GDM1 (cell line): ENCODE measurements at regions not wholly inside any gene's neighbourhood (a gene's known extent, or its start where the extent isn't known, plus 50 kb on each side); places are given as distances from the start of the nearest gene placed in this dataset.

ENCODE experiments used
- DNase-seq: peaks from one replicate; lab custom pipeline; 2025; lab: John Stamatoyannopoulos, UW

DNA sequence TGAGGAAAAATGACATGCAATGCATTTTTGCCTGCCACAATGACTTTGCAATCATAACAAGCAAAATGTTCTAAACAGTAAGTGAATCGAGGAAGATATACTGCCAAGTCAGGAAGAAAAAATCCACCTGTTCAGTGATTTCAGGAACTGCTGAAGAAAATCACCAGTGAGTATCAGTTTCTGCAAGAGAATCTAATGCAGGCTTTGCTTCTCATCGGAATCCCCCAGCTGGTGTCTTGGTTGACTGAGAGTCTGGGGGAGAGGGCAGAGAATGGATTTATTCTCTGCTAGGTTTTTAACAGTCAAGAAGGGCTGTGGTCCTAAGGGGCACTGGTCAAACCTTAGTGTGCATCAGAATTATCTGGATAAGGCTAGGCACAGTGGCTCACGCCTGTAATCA, 363.4 kb downstream of the CDH26 start:
- DNase-seq = no peak

DNA sequence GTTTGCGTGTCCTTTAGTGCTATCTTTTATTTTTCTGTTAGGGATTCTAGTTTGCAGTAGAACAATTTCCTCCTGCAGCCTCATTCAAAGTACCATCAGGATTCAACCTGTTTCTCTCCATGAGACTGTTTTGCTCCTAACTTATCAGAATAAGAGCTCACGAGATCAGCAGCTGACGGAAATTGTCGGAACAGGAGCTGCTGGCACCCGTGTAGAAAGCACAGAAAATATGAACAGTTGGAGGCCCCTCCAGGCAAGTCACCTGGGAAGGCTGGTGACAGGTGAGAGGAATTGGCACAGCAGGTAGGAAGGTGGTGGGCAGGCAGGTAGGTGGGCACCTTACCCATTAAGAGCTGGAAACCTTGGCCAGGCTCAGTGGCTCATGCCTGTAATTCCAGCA, 368.6 kb downstream of the CDH26 start:
- no peak for DNase-seq

DNA sequence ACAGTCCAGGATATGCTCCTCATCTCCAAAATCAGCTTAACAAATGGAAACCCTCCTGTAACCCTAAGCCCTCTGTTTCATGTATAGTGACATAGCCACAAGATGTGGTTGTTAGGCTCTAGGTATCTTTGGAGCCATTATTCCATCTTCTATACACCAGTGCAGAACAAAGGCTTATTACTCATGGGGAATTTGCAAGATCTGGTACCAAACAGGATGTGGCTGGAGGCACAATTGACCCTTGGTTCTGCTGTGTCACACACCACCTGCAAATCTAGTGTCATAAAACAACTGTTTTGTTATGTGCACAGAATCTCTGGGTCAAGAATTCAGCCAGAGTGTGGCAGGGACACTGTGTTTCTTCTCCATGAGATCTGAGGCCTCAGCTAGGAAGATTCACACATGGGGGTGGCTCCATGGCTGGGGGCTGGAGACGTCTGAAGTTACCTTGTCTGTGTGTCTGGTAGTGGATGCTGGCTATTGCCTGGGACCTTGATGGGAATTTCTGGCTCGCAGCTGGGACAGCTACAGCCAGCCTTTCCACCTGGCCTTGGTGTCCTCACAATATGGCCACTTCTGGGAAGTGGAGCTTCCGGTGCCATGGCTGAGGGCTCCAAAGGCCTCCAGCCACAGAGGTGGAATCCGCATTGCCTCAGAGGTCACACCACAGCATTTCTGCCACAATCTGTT, 369.9 kb downstream of the CDH26 start:
- DNase-seq = no peak

DNA sequence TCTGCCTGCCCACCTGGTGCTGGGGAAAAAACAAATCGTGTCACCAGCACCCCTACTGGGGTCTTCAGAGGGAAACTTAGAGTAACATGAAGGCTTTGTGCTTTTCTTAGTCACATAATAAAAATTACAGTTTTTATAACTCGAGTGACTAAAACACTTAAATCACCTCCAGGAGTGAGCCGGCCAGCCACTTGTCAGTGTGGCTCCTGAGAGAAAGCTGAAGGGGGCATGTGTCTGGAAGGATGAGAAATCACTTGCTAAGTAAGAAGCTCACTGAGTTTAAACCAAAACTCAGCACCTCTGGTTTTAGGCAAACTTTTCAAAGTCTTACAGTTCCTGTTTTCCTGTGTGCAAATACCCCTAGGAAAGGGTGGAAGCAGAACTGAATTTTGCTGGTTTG, 372.2 kb downstream of the CDH26 start:
- DNase-seq = no peak

DNA sequence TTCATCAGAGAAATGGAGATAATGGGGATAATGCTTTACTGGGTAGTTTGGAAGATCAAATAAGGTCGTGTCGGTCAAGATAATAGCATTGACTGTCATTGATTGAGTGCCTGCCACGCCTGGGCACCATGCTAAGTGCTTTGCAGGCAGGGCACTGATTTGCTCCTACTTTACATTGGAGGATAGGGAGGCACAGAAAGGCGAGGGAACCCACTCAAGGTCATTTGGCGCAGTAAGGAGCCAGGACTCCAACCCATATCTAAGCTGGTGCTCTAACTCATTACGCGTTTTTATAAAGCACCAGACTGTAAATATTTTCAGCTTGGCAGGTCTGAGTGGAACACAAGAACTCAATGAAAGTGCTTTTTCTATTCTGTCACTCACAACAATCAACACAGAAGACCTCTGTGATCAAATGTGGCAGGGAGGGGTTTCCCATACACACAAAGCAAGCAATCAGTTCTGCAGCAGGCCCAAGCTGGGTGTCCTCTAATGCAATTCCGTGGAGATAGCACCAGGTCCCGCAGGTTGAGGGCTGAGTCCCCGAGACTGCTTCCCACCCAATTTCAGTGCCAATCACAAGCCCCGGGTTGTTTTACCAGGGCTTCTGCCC, 373.6 kb downstream of the CDH26 start:
- no peak for DNase-seq

DNA sequence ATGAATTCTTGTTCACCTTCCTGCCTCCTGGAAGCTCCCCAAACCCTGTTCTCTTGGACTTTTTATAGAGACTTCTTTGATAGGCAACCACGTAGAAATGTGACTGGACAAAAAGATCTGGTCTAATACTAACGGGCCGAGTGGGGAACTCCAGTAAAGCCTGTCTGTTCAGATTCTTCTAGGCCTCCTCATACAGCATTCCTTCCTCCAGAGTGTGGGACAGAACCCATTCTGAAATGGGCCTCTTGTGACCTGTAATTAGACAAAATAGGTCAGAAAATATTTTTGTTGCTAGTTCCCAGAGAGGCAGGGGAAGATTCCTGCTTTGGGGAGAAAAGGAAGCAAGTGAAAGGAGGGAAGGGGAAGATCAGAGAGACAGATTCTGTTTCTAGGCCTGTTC, 374.3 kb downstream of the CDH26 start:
- DNase-seq = no peak

DNA sequence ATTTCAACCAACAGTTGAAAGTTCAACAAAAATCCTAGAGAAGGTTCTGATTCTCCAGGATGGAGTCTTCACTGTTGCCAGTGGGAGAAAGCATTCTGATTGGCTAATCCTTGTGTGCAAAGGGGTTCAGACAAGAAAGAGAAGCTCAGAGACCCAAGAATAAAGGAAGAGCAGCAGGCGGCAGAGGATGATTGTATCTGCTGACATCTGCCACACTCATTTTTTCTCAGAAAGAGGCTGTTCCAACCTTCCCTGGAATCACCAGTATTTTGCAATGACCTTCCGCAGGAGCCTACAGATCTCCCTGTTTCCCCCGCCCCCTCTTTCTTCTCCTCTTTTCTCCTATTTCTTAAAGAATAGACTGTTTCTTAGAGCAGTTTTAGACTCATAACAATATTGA, 376.7 kb downstream of the CDH26 start:
- no peak for DNase-seq

DNA sequence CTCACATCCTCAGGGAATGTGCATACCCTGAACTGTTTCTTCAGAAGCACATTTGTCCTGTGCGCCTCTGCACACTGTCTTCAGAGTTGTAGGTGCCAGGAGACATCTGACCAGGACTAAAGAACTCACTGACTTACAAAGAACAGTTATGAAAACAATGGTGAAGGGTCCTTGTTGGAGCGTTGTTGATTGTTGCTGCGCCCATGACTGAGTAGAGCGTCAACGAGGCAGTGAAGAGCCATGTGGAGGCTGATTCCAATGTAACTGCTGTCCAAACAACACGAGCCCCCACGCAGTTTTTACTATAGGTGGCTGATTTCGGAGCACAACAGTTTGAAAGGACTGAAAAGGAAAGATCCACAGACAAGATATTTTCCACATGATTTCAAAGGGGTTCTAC, 380.3 kb downstream of the CDH26 start:
- no peak for DNase-seq

DNA sequence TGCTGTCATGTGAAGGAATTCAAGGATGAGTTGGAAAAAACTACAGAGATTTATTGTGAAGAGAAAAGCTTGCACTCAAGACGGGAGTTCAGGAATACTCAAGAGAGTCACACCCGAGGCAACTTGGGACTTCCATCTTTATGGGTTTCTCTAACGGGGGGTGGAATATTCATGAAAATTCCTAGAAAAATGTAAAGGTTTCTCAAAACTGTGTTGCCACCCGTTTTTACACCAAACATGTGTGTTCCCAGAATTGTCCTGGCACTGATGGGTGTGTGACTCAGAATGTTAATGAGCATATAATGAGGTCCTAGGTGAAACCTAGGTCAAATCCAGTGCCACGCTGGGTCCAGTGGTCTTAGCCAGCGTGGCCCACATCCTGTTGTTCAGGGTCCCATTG, 381.5 kb downstream of the CDH26 start:
- DNase-seq = no peak

DNA sequence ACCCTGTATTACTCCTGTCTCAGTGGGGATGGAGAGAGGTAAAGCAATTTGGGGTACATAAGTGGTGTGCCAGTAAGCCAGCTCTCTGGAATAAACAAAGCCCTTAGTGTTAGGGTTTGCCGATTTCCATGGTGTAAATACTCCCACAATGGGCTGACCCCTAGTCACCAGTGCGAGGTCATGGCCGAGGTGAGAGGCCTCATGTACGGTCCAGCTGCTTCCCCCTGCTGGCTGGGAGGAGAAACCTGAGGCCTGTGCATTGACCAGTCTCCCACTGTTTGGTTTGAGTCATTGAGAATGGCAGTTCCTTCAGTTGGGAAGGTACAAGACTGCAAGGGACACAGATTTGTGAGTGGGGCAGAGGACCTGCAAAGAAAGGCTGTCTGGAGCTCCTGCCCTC, 382.0 kb downstream of the CDH26 start:
- no peak for DNase-seq

DNA sequence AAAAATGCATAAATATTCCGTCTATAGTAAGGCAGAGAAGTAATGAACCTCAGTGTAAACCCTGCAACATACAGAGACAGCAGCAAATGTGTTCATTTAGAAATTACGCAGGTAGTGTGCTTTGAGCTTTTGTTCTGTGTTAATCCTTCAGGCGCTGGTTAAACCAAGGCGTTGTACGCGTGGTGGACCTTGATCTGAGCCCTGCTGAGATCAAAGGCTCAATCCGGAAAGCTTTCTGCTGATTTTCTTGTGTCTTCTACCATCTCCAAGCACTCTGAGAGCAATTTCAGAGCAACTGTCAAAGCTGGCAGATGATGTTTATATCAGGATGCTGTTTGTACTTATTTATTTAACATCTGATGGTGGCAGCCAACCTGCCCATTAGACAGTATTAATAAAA, 382.8 kb downstream of the CDH26 start:
- DNase-seq = no peak

DNA sequence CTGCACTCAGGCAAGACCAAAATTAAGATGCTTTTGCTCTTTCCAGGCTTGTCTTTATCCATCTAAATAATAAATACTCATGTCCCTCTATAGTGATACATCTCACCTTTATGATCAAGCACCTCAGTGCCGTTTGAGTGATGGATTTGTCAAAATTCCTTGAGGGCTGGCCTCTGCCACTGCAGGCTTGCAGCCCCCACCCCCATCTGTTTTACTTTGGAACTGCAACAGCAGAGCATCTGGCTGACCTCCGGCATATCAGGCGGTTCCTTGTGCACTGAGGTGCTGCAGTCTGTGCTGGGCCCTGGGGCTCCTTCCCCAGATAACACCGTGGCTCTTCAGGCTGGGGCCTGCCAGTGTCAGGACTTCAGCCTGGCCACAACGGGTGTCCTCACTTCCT, 386.9 kb downstream of the CDH26 start:
- no peak for DNase-seq

DNA sequence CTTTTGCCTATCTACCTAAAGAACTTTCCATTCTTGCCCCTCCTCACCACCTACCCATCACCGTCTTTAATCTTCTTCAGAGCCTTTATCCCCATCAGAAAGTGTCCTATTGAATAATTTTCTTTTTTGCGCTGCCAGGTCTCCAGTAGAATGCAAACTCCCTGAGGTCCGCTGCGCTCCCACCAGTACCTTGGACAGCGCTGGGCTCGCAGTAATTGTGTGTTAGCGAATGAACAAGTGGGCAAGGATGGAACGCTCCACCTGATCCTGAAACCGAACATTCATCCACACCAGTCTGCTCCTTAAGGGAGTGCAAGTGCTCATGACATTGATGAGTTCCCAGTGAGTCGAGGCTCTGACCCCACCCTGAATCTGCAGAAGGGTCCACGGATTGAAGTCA, 391.2 kb downstream of the CDH26 start:
- no peak for DNase-seq

DNA sequence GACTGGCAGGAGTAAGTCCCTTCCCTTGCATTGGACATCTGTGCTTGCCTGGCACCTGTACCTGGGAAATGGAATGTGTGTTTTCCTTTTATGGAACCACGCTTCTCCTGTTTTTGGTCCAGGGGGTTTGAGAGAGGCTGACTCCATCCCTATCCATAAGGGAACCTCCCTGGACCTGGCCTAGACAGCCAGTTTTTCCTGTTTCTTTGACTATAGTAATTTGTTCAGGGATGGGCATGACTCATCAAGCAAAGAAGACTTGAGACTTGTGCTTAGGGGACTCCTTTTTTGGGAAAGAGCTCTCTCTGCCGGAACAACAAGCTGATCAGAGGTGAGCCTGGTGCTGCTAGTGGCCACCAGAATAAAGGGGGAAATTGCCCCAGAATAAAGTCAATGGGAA, 393.8 kb downstream of the CDH26 start:
- DNase-seq = no peak

DNA sequence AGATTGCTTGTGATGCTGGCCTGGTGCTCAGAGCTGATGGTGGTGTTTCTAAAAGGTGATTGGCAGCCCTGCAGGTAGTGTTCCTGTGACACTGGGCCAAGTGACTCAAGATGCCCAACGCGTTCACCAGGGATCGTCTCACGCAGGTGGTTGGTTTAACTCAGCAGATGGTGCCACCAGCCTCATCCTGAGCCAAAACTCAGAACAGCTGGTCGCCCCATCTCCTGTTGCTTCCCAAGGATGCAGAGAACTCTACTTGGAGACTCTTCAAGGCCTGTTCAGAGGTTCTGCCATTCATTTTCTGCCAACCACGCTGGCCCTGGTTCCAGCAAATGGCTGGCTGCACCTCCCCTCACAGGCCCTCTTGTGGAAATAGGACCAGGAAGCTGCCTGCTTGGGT, 394.4 kb downstream of the CDH26 start:
- no peak for DNase-seq

DNA sequence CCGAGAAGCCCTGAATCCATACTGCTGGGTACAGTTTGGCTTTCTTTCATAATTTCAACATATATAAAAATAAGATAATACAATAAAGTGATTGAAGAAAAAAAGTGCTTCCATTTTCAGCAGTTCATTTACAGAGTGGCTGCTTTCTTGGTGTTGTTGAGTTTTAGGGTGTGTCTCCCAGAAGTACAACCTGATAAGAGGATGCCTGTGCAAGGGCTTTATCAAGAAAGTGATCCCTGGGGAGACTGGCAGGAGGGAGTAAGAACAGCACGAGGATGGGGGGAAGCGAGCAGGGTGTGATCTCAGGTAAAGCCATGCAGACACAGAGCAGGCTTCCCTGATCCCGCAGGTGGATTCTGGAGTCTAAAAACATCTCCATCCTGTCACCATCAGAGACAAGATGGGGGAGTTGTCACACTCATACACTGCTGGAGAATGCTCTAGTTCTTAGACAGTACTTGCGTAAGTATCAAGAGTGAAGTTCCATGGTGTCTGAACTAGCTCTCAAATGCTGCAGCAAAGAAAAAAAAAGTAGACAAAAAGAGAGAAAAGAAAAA, 395.9 kb downstream of the CDH26 start:
- no peak for DNase-seq

DNA sequence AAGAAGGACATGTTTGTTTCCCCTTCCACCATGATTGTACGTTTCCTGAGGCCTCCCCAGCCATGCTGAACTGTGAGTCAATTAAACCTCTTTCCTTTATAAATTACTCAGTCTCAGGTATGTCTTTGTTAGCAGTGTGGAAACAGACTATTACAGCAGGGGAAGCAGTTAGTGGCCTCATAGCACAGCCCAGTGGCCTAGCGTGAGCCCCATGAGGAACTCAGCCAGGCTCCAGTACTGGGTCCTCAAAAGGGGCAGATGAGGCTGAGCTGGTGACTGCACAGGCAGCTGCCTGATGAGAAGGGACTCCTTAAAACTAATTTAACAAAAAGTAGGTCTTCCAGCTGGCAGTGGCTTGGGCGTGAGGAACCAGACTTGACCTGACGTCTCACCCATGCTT, 399.9 kb downstream of the CDH26 start:
- DNase-seq = no peak

DNA sequence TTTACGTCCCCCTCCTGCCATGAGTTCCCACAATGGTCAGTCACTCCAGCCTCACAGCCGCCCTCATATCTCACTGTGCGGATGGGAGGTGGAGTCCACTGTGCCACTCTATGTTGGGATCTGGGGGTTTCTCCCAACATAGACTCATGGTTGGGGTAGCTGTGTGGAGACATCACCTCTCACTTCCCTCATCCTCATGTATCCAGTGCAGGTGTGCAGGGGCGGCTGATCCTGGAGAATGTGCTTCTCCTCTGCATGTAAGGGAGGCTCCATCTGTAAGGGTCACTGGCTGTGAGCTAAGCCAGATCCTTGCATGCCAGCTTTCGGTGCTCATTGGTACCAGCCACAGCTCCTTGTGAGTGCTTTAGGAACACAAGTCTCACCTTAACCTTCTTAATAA, 400.8 kb downstream of the CDH26 start:
- no peak for DNase-seq

DNA sequence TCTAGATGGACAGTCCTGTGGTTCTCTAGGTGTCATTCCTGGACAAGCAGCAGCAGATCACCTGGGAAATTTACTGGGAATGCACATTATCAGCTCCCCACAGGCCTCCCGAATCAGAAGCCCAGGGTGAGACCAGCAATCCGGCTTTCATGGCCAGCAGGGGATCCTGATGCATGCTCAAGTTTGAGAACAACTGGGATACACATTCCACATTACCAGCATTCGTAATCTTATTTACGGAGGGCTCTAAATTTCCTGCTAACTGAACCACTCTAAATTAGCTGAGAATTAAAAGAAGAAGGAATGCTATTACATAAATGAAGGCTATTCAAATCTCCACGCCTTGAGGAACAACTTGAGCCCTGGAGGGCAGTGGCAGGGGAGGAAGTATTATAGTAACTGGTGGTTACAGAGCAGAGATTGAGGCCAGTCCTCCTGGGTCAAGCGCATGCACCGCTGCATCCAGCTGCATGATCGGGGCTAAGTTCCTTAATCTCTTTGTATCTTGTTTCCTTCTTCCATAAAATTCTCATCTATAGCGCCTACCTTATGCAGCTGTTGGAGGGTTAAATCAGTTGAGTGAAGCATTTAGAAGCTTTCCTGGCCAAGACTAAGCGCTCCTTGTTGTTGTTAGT, 403.7 kb downstream of the CDH26 start:
- DNase-seq = no peak

DNA sequence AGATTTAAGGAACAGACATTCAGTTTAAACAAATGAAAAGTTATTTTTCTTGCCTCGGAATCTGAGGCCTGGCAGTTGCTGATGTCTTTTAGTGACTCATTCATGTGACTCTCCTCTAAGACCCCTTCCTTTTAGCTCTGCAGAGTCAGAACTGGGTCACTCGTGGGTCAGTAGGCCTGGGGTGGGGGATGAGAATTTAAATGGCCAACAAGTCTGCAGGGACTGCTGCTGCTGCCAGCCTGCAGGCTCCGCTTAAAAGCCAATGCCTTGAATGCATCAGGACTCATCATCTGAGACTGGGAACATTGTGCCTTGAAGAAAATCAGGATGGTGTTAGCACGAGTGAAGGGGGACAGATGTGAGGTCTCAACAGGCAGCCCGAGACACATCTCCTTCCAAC, 404.3 kb downstream of the CDH26 start:
- DNase-seq = no peak

DNA sequence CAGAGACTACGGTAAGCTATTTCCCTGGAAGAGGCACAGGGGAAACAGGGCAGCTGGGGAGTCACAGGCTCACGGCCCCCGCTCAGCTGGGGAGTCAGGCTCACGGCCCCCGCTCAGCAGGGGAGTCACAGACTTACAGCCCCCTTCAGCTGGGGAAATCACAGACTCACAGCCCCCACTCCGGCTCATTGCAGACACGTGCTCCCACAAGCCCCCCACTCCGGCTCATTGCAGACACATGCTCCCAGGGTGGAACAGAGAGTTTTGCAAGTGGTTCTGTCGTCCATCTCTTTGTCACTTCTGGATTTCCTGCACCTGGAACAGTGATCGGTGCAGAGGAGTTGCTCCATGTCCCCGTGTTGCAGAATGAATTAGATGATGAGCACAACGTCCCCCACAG, 405.5 kb downstream of the CDH26 start:
- DNase-seq = no peak

DNA sequence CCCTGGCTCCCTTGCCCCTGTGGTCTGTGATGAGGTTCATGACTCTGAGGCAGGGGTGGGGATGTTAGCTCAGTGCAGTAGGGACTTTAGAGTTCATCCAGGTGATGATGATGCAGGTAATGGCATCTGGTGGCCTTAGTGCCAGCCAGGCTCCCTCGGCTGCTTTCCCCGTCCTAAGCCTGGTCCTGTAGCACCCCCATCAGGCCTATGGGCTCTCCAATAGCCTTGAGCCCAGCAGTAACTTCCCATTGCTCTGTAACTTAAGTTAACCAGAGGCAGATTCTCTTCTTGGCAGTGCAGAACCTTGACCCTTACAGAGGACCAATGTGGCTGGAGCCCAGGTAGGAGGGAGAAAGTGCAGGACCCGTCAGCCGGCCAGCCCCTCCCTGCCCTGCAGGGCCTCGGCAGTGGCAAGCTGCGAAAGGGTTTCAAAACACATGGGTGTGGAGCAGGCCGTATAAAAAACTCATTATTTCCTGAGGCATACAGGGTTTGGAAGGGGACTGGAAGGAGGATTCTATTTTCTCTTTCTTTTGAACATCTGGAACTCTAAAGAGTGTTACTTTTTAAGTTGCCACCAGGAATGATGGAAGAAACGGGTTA, 406.9 kb downstream of the CDH26 start:
- DNase-seq = no peak

DNA sequence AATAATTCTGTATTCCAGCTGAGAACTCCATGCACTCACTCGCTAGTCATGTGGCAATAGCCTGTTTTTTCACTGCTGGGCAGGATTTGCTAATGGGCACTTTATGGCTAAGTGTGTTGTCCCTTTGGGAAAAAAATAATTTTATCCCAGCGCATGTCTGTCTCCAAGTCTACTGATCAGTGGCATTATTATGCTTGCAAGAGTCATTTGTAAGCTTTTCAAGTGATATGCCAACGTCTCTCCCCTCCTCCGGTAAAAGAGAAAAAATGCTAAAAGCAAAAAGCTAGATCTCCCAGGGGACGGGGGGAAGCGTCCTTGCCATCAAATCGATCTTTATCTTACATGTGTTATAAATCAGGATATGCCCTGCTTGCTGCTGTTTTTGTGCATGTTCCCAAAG, 407.7 kb downstream of the CDH26 start:
- no peak for DNase-seq
